HAP-1 (cell line): ENCODE measurements at regions not wholly inside any gene's neighbourhood (a gene's known extent, or its start where the extent isn't known, plus 50 kb on each side); places are given as distances from the start of the nearest gene placed in this dataset.
"Not testable (repeated sequence)": the region's sequence is repeated elsewhere in the genome, so short reads cannot be mapped to it uniquely, and the experiment has no call there.

Experiments used
- DNase-seq, 2 experiments: peaks; one replicate each; pipeline ENCODE4 v3.0.0-alpha.2; 2016 to 2020; ENCODE audit warnings: low spot score in 2 of 2
- H3K27me3 ChIP-seq: fragments of 250-450 bp; sonication (Bioruptor Pico); 2 replicates; pipeline ENCODE4 v1.5.1; 2020; ENCODE audit warnings: low read depth, mild to moderate bottlenecking, moderate library complexity
- H3K36me3 ChIP-seq: fragments of 250-450 bp; sonication (Bioruptor Pico); replicated peaks from 2 replicates; pipeline ENCODE4 v1.5.1; 2020; ENCODE audit warnings: mild to moderate bottlenecking
- H3K4me1 ChIP-seq: fragments of 250-450 bp; sonication (Bioruptor Pico); 2 replicates; pipeline ENCODE4 v1.5.1; 2020; ENCODE audit warnings: mild to moderate bottlenecking
- H3K4me3 ChIP-seq: fragments of 250-450 bp; sonication (Bioruptor Pico); 2 replicates; pipeline ENCODE4 v1.5.1; 2020; ENCODE audit warnings: mild to moderate bottlenecking, moderate library complexity
- H3K9me3 ChIP-seq: fragments of 250-450 bp; sonication (Bioruptor Pico); 2 replicates; pipeline ENCODE4 v1.5.1; 2020; ENCODE audit warnings: mild to moderate bottlenecking, moderate library complexity
- in situ Hi-C: fragments of 300-500 bp; cut with MboI; formaldehyde crosslinking; loops from 3 replicates; pipeline ENCODE4 v1.14.3; 2020; ENCODE audit warnings: low sequenced_read_pairs, inconsistent platforms, mixed read lengths

- no peaks in the 10 kb centered on the region for H3K27me3 ChIP-seq
- H3K9me3 ChIP-seq = no peaks in the 10 kb centered on the region
- in situ Hi-C loops = no loop called here
- no peak for DNase-seq
- H3K4me1 ChIP-seq = peaks cover 12% of the 10 kb centered on the region
- no peaks in the 10 kb centered on the region for H3K36me3 ChIP-seq
- no peak overlapping the region for H3K4me3 ChIP-seq
These were observed 446.5 kb downstream of the PRR16 start for GRCh38 chr5:120910629-120911028.

DNA sequence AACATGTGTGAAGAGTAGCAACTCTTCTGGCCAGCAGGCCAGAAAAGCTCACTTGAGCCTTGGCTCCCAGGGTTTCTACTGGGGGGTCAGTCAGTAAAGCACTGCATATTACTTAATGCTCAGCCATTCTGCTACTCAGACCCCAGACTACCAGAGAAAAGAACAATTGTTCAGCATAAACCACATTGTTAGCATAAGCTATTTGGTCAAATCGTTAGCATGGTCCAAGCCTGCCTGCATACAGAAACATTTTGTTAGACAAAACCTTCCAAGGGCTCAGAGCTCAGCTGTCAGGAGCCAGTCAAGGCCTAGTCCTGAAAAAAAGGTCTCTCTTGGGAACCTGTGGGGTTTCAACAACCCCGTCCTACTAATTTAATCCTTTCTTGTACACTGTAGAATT lies 449.3 kb downstream of the PRR16 start:
- Histone ChIP-seq H3K4me3 (no peak overlapping the region), H3K27me3 (no peaks in the 10 kb centered on the region), H3K36me3 (no peaks in the 10 kb centered on the region), H3K9me3 (no peaks in the 10 kb centered on the region), H3K4me1 (peaks cover 12% of the 10 kb centered on the region)
- in situ Hi-C loops = no loop called here
- peak; percentile 49 to 60 for DNase-seq

GRCh38 chr5:120917214-120917758 lies 453.2 kb downstream of the PRR16 start:
- in situ Hi-C loops = no loop called here
- peaks cover 12% of the 10 kb centered on the region for H3K4me1 ChIP-seq
- no peaks in the 10 kb centered on the region for H3K36me3 ChIP-seq
- DNase-seq = peak in 1 of 2 experiments; percentile 27
- no peaks in the 10 kb centered on the region for H3K9me3 ChIP-seq
- no peak overlapping the region for H3K4me3 ChIP-seq
- no peaks in the 10 kb centered on the region for H3K27me3 ChIP-seq

GRCh38 chr5:120919017-120919416 lies 454.9 kb downstream of the PRR16 start:
- in situ Hi-C loops = no loop called here
- Histone ChIP-seq H3K4me1 (no peaks in the 10 kb centered on the region), H3K36me3 (no peaks in the 10 kb centered on the region), H3K4me3 (no peak overlapping the region), H3K27me3 (no peaks in the 10 kb centered on the region), H3K9me3 (no peaks in the 10 kb centered on the region)
- DNase-seq = no peak

GRCh38 chr5:120923026-120923425 lies 458.9 kb downstream of the PRR16 start:
- no peak for DNase-seq
- no peaks in the 10 kb centered on the region for H3K4me1 ChIP-seq
- H3K36me3 ChIP-seq = no peaks in the 10 kb centered on the region
- H3K9me3 ChIP-seq = no peaks in the 10 kb centered on the region
- H3K4me3 ChIP-seq = no peak overlapping the region
- in situ Hi-C loops = no loop called here
- no peaks in the 10 kb centered on the region for H3K27me3 ChIP-seq

DNA sequence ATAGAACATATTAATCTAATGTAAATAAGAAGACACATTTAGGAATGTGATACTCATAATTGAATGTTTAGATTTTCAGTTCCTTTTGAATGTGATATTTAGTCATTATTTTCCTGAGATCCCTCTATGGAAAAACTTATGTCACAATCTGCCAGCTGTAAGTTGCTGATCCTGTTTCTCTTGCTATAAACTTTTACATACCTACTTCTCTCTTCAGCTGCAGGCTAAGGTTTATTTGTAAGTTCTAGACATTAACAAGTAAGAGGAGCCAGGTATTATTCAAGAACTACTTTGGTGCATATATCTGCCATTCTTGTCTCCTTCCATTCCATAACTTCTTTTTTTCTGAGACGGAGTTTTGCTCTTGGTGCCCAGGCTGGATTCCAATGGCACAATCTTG lies 462.4 kb downstream of the PRR16 start:
- Histone ChIP-seq H3K9me3 (no peaks in the 10 kb centered on the region), H3K27me3 (no peaks in the 10 kb centered on the region), H3K4me3 (no peak overlapping the region), H3K4me1 (no peaks in the 10 kb centered on the region), H3K36me3 (no peaks in the 10 kb centered on the region)
- in situ Hi-C loops = no loop called here
- DNase-seq = no peak

DNA sequence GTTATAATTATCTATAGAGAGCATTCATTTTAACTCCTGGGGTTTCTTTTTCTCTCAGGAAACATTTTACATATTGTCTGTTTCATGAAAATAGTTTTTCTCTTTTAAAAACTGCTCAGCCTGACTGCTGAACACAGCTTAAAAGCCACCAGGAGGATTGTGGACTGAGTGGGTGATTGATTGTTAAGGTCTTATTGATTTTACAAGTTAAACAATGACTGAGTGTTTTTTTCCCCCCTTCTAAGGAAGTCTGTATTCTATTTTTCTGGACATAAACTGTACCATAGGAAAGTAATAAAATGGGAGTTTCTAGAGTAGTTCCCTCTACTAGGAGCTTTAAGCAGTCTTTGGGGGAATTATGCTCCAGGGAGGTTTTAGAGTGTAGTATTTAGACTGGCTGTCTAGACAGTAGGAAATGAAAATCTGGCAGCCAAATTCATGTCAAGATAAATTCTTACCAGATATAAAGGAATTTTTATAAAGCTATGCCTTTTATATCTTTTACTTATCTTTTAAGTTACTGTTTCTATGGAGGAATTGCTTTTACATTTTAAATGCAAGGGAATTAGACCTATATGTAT lies 463.9 kb downstream of the PRR16 start:
- H3K9me3 ChIP-seq = no peaks in the 10 kb centered on the region
- no peaks in the 10 kb centered on the region for H3K4me1 ChIP-seq
- in situ Hi-C loops = no loop called here
- H3K36me3 ChIP-seq = no peaks in the 10 kb centered on the region
- no peak overlapping the region for H3K4me3 ChIP-seq
- DNase-seq = no peak
- H3K27me3 ChIP-seq = no peaks in the 10 kb centered on the region

GRCh38 chr5:120932480-120932879 lies 468.4 kb downstream of the PRR16 start:
- no peak for DNase-seq
- no peaks in the 10 kb centered on the region for H3K4me1 ChIP-seq
- in situ Hi-C loops = no loop called here

DNA sequence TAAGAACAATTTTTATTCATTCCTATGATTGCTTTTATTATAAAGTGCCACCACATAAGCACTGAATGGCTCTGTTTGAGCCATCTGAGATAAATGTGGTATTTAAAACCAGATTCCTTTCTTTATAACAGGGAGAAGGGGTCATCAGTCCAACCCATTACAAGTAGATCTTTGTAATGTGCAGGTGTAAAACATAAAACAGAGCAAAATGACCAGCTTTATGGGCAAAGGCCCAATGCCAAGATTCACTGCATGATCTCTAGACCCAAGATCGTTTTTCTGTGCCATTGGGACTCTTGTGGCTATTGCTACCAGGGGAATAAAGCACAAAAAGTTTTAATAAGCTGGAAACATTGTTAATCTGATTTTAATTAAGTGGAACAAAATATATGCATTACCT lies 469.9 kb downstream of the PRR16 start:
- Histone ChIP-seq H3K36me3 (no peaks in the 10 kb centered on the region), H3K9me3 (no peaks in the 10 kb centered on the region), H3K27me3 (no peaks in the 10 kb centered on the region), H3K4me1 (0 out of 2 replicates have a peak, but pooled peaks cover 4% of the 10 kb centered on the region), H3K4me3 (no peak overlapping the region)
- in situ Hi-C loops = no loop called here
- DNase-seq = no peak

More at GRCh38 chr5:120932480-120932879, 468.4 kb downstream of the PRR16 start:
- Histone ChIP-seq H3K9me3 (no peaks in the 10 kb centered on the region), H3K36me3 (no peaks in the 10 kb centered on the region), H3K4me3 (no peak overlapping the region), H3K27me3 (no peaks in the 10 kb centered on the region)

DNA sequence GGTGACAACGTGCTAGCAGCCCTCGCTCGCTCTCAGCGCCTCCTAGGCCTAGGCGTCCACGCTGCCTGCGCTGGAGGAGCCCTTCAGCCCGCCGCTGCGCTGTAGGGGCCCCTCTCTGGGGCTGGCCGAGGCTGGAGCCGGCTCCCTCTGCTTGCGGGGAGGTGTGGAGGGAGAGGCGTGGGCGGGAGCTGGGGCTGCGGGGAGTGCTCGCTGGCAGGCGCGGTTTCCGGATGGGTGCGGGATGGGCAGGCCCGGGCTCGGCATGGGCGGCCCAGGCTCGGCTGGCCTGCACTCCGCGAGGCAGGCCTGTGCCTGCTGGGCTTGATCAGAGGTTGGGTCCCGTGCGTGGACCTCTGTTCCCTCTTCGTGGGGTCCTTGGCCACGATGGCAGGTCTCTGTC lies 472.6 kb downstream of the PRR16 start:
- no peaks in the 10 kb centered on the region for H3K36me3 ChIP-seq
- no peaks in the 10 kb centered on the region for H3K27me3 ChIP-seq
- DNase-seq = no peak
- peaks cover 9% of the 10 kb centered on the region; the same call in 1 of the 2 replicates for H3K4me1 ChIP-seq
- H3K4me3 ChIP-seq = no peak overlapping the region
- no peaks in the 10 kb centered on the region for H3K9me3 ChIP-seq
- in situ Hi-C loops = no loop called here

- Histone ChIP-seq H3K9me3 (no peaks in the 10 kb centered on the region), H3K27me3 (no peaks in the 10 kb centered on the region), H3K4me1 (peaks cover 22% of the 10 kb centered on the region), H3K36me3 (no peaks in the 10 kb centered on the region), H3K4me3 (no peak overlapping the region)
- in situ Hi-C loops = no loop called here
- no peak for DNase-seq
These were observed 474.5 kb downstream of the PRR16 start for GRCh38 chr5:120938604-120939003.

DNA sequence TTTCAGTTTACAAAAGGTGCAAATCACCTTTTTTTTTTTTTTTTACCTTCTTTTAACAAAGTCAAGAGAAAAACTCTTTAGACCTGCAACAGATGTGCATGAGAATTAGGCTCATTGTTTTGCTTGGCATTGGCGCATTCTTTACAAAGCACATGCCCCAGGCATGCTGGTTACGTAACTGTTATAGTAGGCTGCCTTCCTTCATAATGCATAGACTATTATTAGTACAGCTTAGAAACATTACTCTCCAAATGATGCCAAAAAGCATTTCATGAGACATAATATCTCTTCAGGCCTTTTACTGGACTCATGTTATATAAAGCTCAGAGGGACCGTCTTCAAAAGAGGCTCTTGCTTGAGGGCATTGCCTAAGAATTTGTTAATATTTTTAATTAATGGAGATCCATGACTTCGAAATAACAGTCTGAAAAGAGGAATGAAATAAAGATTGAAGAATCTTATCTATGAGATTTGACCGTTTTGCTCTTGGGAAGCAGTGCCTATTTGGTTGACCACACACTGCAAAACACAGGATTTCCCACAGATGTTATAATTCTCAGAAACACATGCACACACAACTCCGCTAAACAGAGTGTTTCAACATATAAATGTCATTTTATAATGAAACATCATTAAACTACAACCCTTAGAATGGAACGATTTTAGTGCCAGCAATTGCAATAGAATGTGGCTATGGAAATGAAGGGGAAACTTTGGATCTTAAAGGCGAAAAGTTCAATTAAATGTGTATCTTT lies 478.7 kb downstream of the PRR16 start:
- H3K36me3 ChIP-seq = no peaks in the 10 kb centered on the region
- no peaks in the 10 kb centered on the region for H3K27me3 ChIP-seq
- peaks cover 22% of the 10 kb centered on the region for H3K4me1 ChIP-seq
- no peaks in the 10 kb centered on the region for H3K9me3 ChIP-seq
- peak; percentile 75 to 82 for DNase-seq
- no peak overlapping the region for H3K4me3 ChIP-seq
- in situ Hi-C loops = no loop called here

DNA sequence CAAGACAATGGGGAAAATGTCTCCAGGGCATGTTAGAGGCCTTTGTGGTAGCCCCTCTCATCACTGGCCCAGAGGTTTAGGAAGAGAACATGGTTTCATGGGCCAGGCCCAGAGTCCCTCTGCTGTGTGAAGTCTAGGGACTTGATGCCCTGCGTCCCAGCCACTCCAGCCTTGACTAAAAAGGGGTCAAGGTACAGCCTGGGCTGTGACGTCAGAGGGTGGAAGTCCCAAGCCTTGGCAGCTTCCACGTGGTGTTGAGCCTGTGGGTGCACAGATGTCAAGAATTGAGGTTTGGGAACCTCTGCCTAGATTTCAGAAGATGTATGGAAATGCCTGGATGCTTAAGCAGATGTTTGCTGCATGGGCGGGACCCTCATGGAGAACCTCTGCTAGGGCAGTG lies 485.5 kb downstream of the PRR16 start:
- in situ Hi-C loops = not testable (repeated sequence)

DNA sequence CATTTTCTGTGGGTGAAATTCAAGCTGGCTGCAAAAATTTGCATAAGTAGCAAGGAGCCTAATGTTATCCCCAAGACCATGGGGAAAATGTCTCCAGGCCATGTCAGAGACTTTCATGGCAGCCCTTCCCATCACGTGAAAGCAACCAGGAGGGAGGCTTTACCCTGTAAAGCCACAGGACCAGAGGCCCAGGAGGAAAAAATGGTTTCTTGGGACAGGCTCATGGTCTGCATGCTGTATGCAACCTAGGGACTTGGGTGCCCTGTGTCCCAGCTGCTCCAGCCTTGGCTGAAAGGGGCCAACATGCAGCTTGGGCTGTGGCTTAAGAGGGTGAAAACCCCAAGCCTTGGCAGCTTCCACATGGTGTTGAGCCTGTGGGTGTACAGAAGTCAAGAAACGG lies 489.3 kb downstream of the PRR16 start:
- H3K4me3 ChIP-seq, H3K36me3 ChIP-seq, H3K27me3 ChIP-seq, in situ Hi-C loops, H3K9me3 ChIP-seq, H3K4me1 ChIP-seq, DNase-seq: not testable (repeated sequence)

More for the DNA sequence above, 485.5 kb downstream of the PRR16 start:
- DNase-seq = peak in 1 of 2 experiments; percentile 45
- H3K27me3 ChIP-seq, H3K4me1 ChIP-seq, H3K36me3 ChIP-seq, H3K4me3 ChIP-seq, H3K9me3 ChIP-seq: not testable (repeated sequence)
